Hepatic stellate cell (primary cell): ENCODE measurements at regions not wholly inside any gene's neighbourhood (a gene's known extent, or its start where the extent isn't known, plus 50 kb on each side); places are given as distances from the start of the nearest gene placed in this dataset.

Experiments
- DNase-seq: peaks from one replicate; pipeline ENCODE4 v3.0.0; 2011; ENCODE audit warnings: low spot score

DNA sequence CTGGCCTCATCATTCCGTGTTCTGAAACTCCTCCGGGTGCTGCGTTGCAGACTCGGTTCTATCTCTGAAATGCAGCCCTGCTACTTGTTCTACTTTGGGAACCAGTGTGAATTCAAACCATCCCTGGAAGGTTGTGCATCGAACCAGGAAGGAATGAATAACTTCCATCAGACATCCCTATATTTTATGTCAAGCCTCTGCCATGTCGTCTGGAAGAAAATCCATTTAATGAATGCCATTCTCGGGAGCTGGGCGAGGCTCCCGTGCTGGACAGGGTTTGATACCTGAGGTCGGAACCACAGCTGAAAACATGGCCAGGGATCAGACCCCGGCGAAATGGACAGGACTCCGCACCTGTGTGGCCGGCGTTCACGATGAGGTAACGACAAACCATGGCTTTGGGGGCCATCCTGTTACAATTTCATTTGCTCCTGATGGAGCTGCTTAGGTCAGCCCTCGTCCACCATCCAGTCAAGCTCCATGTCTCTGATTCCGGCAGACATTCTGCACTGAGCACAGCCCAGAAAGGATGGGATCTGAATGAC lies 821.6 kb downstream of the GALR1 start:
- no peak for DNase-seq

DNA sequence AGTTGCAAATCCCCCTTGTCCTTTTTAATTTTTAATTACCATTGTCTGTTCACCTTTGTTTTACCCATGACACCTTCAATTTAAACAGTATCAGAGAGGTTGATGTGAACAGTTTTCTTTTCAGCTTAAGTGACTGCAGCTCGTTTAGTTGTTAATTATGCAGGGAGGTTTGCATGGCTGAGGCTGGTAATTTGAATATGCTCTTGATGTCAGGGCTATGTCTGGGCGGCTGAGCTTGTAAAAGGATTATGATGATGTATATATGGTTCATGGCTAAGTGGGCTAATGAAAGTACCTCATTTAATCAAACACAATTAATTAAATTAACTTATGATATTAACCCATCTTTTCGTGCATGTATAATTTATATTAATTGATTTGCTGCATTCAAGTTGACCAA lies 822.1 kb downstream of the GALR1 start:
- DNase-seq = no peak

DNA sequence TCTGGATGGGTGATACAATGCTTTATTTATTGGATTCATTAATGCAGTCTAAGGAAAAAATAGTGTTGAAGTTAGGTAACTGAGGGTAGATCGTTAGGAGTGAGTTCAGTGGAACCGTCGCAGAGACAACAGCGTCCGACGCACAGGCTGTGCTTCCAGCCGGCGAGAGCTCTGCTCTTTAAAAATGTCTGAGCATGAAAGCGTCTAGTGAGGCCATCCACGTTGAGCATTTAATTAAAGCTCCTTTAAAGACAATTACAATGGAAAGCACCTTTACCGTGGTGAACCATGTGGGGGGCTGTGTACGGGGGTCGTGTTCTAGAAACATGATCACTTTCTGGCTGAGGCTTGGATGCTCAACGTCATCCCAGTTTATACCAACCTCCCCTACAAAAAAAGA lies 822.7 kb downstream of the GALR1 start:
- no peak for DNase-seq

DNA sequence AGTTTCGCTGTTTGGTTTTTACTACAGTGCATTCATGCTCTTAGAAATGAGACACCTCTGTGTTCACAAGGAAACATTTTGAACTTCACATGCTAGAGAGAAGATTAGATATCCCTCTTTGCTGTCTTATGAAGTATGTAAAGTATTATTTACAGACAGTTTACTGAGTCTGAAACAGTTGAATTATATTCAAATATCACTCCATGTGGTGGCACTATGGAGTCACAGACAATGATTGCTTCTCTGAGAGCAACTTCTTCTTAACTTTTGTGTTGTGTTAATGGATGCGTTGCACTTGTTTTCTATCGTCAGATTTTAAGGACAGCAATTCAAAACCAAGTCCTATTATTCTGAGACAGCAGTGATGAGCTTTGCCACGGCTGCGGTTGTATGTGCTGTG lies 823.6 kb downstream of the GALR1 start:
- no peak for DNase-seq

DNA sequence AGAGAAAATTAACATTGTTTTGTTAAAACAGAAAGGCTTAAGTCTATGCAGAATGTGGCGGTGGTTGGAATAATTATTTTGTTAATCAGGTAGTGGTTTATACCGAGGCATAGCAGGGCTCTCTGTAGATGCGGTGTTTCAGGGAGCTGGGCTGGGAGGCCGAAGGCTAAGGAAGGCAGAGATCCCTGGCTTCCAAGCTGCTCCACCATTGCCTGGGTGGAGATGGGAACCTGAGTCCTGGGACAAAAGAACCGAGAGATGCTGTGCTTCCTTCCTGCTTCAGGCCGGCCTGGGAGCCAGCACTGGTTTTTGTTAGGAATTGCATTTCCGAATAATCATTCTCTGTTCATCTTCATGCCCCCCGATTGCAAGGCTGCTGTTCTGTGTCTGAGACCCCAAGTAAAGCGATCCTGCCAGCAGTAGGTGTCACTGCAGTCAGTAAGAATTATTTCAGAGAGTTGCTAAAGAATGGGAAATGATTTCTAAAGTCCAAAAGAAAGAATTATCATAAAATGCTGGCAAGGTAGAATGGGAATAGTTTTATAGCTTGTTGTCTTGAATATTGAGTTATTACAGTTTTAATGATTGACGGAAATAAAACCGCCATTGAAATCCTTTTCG lies 824.9 kb downstream of the GALR1 start:
- DNase-seq = no peak

DNA sequence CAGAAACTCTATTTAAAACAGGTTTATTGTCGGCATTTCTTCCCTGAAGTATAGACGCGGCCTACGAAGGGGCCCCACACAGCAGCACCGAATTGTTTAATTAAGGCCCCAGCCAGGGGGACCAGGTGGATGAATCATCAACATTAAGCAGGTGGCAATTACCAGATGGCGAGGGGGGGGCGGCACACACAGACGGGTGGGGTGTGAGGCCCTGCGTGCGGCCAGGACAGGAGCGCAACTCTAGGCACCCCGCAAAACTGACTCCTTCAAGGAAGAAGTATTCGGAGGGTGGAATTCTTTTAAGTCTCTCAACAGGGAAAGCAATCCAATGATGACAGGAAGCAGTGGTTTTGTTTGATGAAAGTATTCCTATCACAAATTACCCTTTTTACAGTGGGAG lies 830.4 kb downstream of the GALR1 start:
- DNase-seq = no peak

DNA sequence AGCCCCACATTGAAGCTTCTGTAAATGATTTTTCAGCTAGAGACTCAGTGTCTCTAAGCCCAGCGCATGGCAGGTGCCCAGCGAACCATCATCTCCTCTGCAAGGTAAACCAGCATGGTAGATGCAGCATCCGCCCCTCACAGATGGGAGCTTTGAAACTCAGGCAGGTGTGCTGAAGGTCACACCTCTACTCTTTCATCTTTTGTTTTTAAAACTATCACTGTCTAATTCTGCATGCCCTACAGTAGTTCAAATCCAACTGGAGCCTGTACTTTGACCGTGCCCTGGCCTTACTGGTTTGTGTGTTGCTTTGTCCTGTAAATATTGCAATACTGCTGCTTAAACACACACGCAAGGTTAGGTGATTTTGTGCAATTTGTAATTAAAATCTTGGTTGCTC lies 831.1 kb downstream of the GALR1 start:
- DNase-seq = no peak

DNA sequence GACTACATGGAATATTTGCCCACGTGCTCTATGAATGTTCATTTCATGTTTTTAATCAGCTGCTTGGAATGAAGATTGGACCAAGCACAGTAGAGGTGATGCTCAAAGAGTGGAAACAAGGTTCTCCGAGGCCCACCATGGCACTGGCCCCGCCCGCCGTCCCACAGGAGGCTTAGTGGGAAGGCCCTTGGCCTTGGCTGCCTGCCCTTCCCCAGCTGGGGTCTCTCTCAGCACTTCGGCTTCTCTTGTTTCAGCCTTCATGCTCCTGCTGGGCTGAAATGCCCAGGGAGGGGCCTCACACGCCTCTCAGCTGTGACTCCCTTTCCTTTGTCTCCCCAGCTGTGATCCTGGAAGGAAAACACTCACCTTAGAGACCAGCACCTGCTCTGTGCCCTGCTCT lies 833.2 kb downstream of the GALR1 start:
- DNase-seq = no peak

DNA sequence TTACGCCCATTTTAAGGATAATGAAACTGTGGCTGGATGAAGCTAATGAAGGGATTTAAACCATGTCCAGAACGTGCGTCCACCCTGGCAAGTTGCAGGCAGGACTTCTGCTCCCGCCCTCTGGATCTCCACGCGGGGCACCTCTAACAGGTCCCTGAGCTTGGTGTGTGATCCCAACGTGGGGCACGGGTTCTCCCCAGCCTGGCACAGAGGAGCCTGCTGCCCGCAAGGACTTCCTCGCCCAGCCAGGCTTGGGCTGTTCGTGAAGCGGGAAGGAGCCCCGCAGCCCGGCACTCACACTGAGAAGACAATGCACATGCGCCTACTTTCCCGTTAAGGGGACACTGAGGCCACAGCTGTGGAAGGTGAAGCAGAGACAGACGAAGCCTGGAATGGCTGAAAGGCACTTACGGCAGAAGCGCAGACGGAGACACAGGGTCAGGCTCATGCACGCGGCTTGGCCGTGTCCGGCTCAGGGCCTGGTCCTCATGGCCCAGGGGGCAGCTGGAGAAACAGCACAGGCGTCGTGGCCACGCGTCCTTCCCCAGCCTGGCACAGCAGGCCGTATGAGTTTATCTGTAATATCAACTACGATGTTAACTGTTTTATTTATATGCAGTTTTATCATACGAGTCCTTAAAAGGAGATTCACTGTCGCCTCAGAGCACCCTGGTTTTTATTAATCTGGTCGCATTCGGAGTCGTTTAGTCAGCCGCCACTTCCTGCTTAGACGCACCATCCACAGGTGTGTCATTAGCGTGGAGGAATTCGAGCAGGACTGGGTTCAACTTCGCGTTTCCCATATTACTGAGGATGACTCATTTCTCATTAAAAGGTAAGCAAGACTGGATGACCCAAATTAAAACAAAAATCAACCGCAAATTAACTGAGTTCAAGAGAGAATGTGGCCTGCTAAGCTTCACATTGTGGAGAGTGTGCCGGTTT lies 835.9 kb downstream of the GALR1 start:
- no peak for DNase-seq

DNA sequence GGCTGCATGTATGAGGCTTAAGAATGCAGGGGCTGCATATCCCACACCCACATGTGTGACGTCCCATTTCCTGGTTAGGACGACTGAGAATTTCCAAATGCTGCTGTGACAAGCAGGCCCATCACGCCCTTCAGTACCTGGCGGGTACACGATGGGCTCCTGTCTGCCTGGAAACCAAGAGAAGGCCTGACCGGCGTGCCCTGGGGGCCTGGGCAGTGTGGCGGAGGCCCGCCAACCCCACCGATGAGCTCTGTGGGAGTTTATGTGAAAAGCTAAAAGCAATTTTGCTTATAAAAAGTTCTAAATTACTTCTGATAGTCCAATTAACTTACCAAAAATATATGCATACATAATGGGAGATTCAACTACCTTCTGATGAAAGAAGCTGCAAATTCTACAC lies 837.3 kb downstream of the GALR1 start:
- no peak for DNase-seq

DNA sequence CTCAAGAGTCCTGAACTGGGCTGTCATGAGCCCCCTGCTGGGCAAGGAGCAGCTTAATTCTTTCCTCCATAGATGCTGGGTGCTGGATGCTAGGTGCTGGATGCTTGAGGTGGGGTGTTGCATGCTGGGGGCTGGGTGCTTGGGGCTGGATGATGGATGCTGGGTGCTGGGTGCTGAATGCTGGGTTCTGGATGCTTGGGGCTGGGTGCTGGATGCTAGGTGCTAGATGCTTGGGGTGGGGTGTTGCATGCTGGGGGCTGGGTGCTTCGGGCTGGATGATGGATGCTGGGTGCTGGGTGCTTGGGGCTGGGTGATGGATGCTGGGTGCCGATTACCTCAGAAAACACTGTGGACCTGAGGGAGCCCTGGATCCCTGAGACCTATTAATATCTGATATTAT lies 837.7 kb downstream of the GALR1 start:
- DNase-seq = no peak

DNA sequence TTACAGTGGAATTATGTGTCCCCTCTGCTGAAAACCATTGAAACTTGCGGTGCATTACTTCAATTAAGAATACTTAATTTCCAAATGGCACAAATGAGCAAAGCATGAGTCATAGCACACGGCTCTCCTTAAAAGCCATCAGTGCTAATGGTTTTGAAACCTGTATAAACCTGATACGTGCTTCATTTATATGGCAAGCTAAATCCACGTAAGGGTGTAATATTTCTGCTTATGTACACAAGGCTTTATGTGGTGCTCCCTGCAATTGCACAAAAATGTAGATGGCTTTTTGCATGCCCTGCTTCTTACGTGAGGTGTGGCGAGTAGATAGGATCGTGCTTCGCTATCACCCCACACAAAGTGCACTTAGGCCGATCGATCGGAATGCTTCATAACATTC lies 840.9 kb downstream of the GALR1 start:
- no peak for DNase-seq

DNA sequence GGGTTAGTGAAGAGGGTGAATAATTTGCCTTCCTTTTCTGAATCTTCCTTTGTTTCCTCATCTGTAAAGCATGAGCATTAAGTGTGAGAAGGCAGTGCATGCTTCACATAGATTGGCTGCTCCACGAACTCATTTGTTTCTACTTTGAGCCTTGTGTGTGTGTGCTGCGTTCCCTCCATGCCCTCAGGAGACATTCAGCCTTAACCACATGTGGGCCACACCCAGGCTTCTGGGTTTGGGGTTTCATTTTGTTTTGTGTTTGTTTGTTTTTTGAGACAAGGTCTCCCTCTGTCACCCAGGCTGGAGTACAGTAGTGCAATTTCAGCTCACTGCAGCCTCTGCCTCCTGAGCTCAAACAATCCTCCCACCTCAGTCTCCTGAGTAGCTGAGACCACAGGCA lies 843.3 kb downstream of the GALR1 start:
- DNase-seq = no peak

DNA sequence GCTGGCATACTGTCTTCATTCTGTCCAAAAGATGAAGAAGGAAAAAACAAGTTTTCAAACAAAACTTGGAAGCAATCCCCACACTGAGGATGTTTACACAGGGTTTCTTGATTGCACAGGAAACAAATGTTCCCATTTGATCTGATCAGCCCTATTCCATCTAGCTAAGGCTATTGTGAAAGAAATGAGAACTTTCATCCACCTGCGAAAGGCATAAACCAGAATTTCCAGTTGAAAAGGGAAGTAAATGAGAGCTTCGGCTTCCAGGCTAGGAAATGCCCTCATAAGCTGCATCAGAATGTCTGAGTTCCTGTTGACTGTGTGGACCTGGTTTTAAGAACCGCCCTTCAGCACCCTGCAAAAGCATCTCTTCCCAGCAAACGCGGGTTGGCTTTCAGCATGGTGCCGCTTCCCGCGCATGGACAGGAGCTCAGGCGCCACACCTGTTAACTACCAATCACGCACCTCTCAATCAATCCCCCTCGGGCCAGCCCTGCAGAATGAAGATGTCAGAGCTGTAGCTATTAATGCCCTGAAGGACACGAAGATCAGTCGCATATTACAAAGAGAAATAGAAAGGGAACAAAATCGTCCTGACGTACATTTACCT lies 850.4 kb downstream of the GALR1 start:
- DNase-seq = no peak

DNA sequence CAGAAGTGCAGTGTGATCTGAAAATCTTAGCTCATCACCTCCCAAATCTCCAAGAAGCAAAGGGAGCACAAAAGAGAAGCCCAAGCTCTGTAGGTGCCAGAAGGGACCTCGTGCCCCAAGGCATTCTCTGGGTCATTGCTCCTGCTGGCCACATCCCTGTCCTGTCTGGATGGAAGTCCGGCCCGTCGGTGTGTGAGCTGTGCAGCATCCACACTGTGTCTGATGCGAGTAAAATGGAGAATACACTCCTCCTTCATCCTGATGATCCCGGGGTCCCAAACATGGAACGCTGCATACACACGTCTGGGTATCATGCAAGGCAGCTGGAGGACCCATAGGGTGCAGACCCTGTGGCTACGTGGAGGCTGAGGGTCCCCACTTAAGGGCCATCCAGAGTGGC lies 851.4 kb downstream of the GALR1 start:
- DNase-seq = no peak

DNA sequence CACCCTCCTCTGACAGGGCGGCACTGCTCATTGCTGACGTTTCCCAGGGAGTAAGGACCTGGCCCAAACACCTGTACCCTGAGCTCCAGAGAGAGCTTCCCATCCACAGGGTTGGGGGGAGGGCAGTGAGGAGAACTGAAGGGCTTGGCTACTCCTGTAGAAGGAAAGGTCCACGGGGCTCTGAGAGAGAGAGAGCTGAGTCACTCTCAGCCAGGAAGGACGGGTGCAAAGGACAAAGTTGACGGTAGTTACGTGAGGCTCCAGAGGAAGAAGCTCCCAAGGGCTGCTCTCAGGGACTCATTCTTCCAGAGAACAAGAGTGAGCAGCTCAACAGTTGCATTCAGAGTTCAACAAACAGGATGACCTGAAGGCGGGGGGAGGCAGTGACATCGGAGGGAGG lies 852.5 kb downstream of the GALR1 start:
- no peak for DNase-seq

DNA sequence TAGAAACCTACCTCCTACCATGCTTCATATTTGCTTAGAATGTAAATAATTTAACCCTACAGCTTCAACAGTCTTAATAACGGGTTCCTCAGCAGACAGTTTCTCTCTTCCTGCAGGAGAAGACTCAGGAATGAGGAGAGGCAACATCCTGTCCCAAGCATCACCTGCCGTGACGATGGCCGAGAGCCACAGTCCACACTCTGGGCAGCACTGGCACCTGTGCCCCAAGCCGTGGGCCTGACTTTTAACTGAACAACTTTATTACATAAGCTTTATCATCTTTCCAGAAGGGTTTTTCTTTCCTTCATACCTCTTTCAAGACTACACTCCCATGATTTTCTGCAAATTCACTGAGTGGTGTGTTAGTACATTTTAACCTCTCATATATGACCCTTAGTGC lies 856.0 kb downstream of the GALR1 start:
- DNase-seq = no peak

DNA sequence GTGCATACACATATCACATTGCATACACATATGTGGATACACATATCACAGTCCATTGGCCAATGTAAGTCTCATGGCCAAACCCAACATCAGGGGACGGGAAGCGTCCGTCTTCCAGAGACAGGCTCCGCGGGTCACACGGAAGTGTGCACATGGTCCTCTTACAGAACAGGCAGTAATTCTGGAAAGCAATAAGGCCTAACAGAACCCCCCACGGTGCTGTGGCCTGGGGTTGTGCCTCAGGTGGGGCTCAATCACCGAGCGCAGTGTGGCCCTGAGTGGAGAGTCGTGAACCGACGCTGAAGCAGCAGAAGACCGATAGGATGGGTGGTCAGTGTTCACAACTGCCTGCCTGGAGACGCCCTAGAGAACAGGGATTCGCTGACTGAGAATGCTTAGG lies 857.3 kb downstream of the GALR1 start:
- no peak for DNase-seq

DNA sequence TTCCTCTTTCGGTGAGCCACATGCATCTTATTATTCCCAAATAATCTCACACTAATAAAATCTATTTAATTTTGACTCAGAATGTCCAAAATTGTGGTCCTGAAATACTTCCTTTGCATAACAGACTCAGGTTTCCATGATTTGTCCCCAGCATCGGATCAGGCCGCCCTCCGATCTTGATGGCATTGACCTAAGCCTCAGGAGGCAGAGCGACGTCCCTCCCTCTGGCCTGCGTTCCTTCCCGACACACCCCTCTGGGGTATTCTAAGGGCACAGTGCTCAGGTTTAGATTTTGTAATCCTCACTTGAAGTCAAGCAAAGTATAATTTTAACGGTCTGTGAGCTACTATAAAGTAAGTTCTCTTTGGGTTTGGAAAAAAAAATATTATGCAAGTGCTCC lies 857.7 kb downstream of the GALR1 start:
- no peak for DNase-seq

DNA sequence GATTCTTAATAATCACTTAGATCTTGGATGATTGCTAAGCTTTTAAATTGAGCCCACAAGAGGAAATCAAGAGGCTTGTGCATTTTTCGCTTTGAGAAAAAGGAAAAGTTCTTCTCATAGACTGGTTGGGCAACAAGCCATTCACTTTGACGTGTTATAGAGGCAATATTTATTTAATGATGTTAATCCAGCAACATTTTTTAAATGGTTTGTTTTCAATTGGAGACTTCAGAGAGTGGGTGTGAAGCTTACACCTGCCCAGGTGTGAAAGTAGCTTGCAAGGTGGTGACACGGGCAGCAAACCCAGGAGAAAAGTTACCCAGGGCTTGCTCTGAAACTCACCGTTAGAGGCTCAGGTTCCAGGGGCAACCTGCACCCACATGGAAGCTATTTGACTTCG lies 858.9 kb downstream of the GALR1 start:
- no peak for DNase-seq

DNA sequence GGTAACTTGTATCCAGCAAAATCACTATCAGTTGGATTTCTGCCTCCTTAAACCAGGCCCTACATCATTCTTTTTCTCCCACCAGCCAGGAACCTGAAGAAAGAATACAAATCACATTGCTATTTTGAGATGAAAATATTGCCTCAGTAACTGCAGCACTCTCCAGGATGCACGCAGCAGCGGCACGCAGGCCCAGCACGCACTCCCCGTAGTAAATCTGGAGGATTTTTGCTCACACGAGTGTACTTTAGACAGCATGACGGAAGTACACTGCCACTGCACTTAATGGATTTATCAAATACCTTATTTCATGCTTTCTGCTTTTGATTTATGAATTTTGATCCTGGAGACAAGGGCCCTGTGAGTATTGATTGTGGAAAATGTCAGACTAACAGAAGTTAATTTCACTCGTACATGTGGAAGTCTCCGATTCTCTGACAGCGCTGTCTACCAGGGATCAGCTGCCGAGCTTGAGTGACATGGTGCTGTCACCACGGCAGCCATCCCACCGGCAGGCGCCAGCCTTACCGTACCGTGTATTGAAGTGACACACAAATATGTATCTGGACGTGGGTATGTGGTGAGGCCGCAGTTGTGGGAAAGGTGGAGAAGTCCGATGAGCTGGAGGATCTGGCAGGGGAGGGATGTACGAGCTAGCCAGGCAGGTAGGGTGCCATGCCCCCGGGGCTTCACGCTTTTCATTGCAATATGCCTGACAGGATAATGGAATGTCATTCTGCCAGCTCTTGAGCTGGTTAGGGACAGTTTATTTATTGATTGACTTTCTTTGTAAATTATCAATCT lies 863.7 kb downstream of the GALR1 start:
- DNase-seq = no peak

DNA sequence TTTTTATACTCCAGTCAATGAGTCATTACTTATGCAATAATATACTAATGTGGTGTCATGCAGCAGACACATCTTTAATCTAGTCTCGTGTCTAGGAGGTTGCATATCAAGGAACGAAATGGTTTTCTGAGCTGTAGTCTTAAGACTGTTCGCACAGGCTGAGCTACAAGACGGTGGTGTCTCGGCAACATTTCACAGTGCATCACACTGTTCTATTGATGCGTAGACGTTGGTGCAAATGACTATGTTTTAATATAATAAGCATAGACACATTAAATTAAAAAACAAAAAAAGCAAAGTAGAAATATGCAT lies 864.2 kb downstream of the GALR1 start:
- DNase-seq = no peak
